K562 (cell line): ENCODE measurements at regions not wholly inside any gene's neighbourhood (a gene's known extent, or its start where the extent isn't known, plus 50 kb on each side); places are given as distances from the start of the nearest gene placed in this dataset.

Experiments used
- ATAC-seq: fragments of 200-7000 bp; cut with Tn5 transposase; 3 replicates; pipeline ENCODE4 v1.9.1; 2020; ENCODE audit warnings: moderate library complexity
- BruUV-seq: library from RNA; stranded (reverse); fragments of 400-500 nt; replicated peaks from 2 replicates; lab custom pipeline; 2021; lab: Mats Ljungman, UMichigan
- CTCF ChIA-PET: fragments of 300-600 bp; formaldehyde crosslinking; extraction: SDS; loops from one replicate; lab custom pipeline; 2021; ENCODE audit warnings: low intra/inter-chr PET ratio; lab: Yijun Ruan, JAX
- POLR2A ChIA-PET: fragments of 300-600, 350-650 bp; sonication (Branson Sonifier 250); formaldehyde crosslinking; extraction: SDS; loops from one replicate; lab custom pipeline; 2021; ENCODE audit warnings: antibody characterized with exemption, inconsistent platforms; lab: Yijun Ruan, JAX
- DNase-seq, 4 experiments: peaks; one replicate each; pipeline versions ENCODE4 v3.0.0 to v3.0.0-alpha.2; 2011 to 2018; ENCODE audit warnings: low spot score in 3 of 4, mixed read lengths in 3 of 4; ENCODE audit errors: extremely low read depth in 1 of 4
- FAIRE-seq: peaks from 2 replicates; lab custom pipeline; 2011; peaks lifted over from hg19 to GRCh38; lab: Jason Lieb, UNC
- H2AFZ ChIP-seq: 2 replicates; pipeline ENCODE4 v1.6.0; 2011; ENCODE audit warnings: low read depth, low read length, control low read depth, inconsistent platforms
- H3K27ac ChIP-seq: fragments of 200-600 bp; 3 replicates; pipeline ENCODE4 v1.8.0; 2011; ENCODE audit warnings: low read depth, mild to moderate bottlenecking, control low read depth, inconsistent platforms, low read length, moderate library complexity, mixed read lengths; ENCODE audit errors: extremely low read depth
- H3K27me3 ChIP-seq, 2 experiments: fragments of 300-600 bp in 1 of 2; 2 replicates in 1 of 2; 3 replicates in 1 of 2; pipeline versions ENCODE4 v1.6.0 to v1.8.0; 2011; ENCODE audit warnings: inconsistent platforms in 2 of 2, low read length in 2 of 2, mild to moderate bottlenecking in 1 of 2, mixed read lengths in 1 of 2, moderate library complexity in 1 of 2; ENCODE audit not compliant: control insufficient read depth in 2 of 2, insufficient read depth in 2 of 2
- H3K36me3 ChIP-seq: fragments of 300-600 bp; 3 replicates; pipeline ENCODE4 v1.8.0; 2011; ENCODE audit warnings: mild to moderate bottlenecking, low read length, inconsistent platforms; ENCODE audit not compliant: control insufficient read depth, insufficient read depth
- H3K4me1 ChIP-seq, 2 experiments: fragments of 200-600 bp in 1 of 2; replicated peaks in 1 of 2; 2 replicates in 1 of 2; 3 replicates in 1 of 2; pipeline versions ENCODE4 v1.5.1 to v1.8.0; 2011; ENCODE audit warnings: inconsistent platforms in 2 of 2, low read length in 2 of 2, mild to moderate bottlenecking in 1 of 2, mixed read lengths in 1 of 2, moderate library complexity in 1 of 2; ENCODE audit not compliant: control insufficient read depth in 2 of 2, insufficient read depth in 2 of 2
- H3K4me2 ChIP-seq: 2 replicates; pipeline ENCODE4 v1.6.1; 2011; ENCODE audit warnings: low read length, control low read depth, inconsistent platforms, mixed read lengths; ENCODE audit not compliant: insufficient read depth
- H3K4me3 ChIP-seq: fragments of 200-600 bp; sonication (generic), shearing (Covaris generic); 2 replicates; pipeline ENCODE4 v1.5.1; 2016; ENCODE audit warnings: control low read depth, inconsistent platforms
- H3K79me2 ChIP-seq: fragments of 200-600 bp; 3 replicates; pipeline ENCODE4 v1.8.0; 2011; ENCODE audit warnings: low read length, inconsistent platforms; ENCODE audit not compliant: control insufficient read depth, insufficient read depth
- H3K9ac ChIP-seq, 2 experiments: 2 replicates each; pipeline versions ENCODE4 v1.6.0 to v1.6.1; 2011; ENCODE audit warnings: low read depth in 2 of 2, low read length in 2 of 2, control low read depth in 1 of 2, inconsistent platforms in 1 of 2, mild to moderate bottlenecking in 1 of 2, mixed read lengths in 1 of 2; ENCODE audit not compliant: insufficient read depth in 1 of 2
- H3K9me1 ChIP-seq: one replicate; pipeline ENCODE4 v1.6.0; 2011; ENCODE audit warnings: inconsistent platforms, mild to moderate bottlenecking, low read length, moderate library complexity; ENCODE audit not compliant: control insufficient read depth, insufficient read depth
- H3K9me3 ChIP-seq: replicated peaks from 2 replicates; pipeline ENCODE4 v1.5.1; 2011; ENCODE audit warnings: low read depth, low read length, inconsistent platforms; ENCODE audit not compliant: control insufficient read depth, insufficient read depth
- H4K20me1 ChIP-seq: replicated peaks from 2 replicates; pipeline ENCODE4 v1.6.1; 2011; ENCODE audit warnings: low read length, inconsistent platforms, mixed read lengths; ENCODE audit not compliant: control insufficient read depth, insufficient read depth
- AFF1 ChIP-seq, 2 experiments: fragments of 450-650 bp; IDR thresholded peaks; 2 replicates each; pipeline ENCODE4 v1.6.1; 2018; ENCODE audit warnings: mild to moderate bottlenecking in 2 of 2, low read depth in 1 of 2; ENCODE audit not compliant: partially characterized antibody in 2 of 2
- HDAC3 ChIP-seq: fragments of 450-650 bp; IDR thresholded peaks from 2 replicates; pipeline ENCODE4 v1.6.1; 2018; ENCODE audit warnings: borderline replicate concordance, mild to moderate bottlenecking, moderate library complexity; ENCODE audit not compliant: partially characterized antibody
- MECOM ChIP-seq: fragments of 250-450 bp; sonication (Bioruptor Pico); IDR thresholded peaks from 2 replicates; pipeline ENCODE4 v1.8.0; 2022; ENCODE audit warnings: inconsistent platforms
- NFIX ChIP-seq: fragments of 250-450 bp; sonication (Bioruptor Pico); IDR thresholded peaks from 2 replicates; pipeline ENCODE4 v1.4.0; 2020; ENCODE audit warnings: low read depth, mild to moderate bottlenecking, moderate library complexity
- POLR3G ChIP-seq: IDR thresholded peaks from 2 replicates; pipeline ENCODE4 v1.6.1; 2011; ENCODE audit not compliant: insufficient read length, insufficient replicate concordance; ENCODE audit errors: extremely low read depth
- PTTG1 ChIP-seq: fragments of 450-650 bp; IDR thresholded peaks from 2 replicates; pipeline ENCODE4 v1.6.1; 2016; ENCODE audit warnings: low read depth, mild to moderate bottlenecking, missing genetic modification characterization, missing compliant biosample characterization
- SREBF1 ChIP-seq: fragments of 150-350 bp; IDR thresholded peaks from 2 replicates; pipeline ENCODE4 v1.6.1; 2014; ENCODE audit warnings: antibody characterized with exemption, low read depth, low read length, borderline replicate concordance
- ZKSCAN1 ChIP-seq: fragments of 150-350 bp; IDR thresholded peaks from 2 replicates; pipeline ENCODE4 v1.6.1; 2016; ENCODE audit warnings: low read depth, low read length
- WGBS: fragments of 100-300 bp; shearing (Covaris generic); methylation state at CpG from one replicate; pipeline ENCODE4 v1.1.6; 2016; ENCODE audit warnings: low coverage, mixed read lengths; ENCODE audit not compliant: insufficient coverage; ENCODE audit errors: missing lambda C conversion rate; 5-methylcytosine and 5-hydroxymethylcytosine counted together
- in situ Hi-C: fragments of 300-500 bp; cut with MboI; formaldehyde crosslinking; loops from 4 replicates; pipeline ENCODE4 v1.15.0; 2018; ENCODE audit warnings: inconsistent platforms, mixed read lengths
- intact Hi-C: fragments of 100-400 bp; cut with micrococcal nuclease; formaldehyde crosslinking; loops from 2 replicates; pipeline ENCODE4 v1.14.2; 2022

- Histone ChIP-seq H3K9ac (no peak overlapping the region), H3K4me3 (no peak overlapping the region), H3K4me2 (no peak overlapping the region), H3K79me2 (no peaks in the 10 kb centered on the region), H3K27me3 (no peaks in the 10 kb centered on the region), H2AFZ (no peak overlapping the region), H3K4me1 (no peaks in the 10 kb centered on the region), H4K20me1 (no peaks in the 10 kb centered on the region), H3K27ac (no peak overlapping the region), H3K9me3 (no peaks in the 10 kb centered on the region), H3K9me1 (no peaks in the 10 kb centered on the region)
- ATAC-seq (no peak), FAIRE-seq (no peak), DNase-seq (no peak)
- in situ Hi-C loops = no loop called here
- ChIA-PET POLR2A (no interaction called here), CTCF (no interaction called here)
- intact Hi-C loops = no loop called here
- TF ChIP-seq ZKSCAN1 = no peak
- TF ChIP-seq PTTG1 = no peak
- no peak for TF ChIP-seq MECOM
- no peak for TF ChIP-seq NFIX (CRISPR knock-in tag)
- TF ChIP-seq POLR3G = no peak
- no peak for TF ChIP-seq SREBF1
- TF ChIP-seq AFF1 (IDR thresholded peaks at IDR 0.05; ENCODE audit: low read depth in 1 of 2, partially characterized antibody in 2 of 2) = no peak
- no peak for TF ChIP-seq HDAC3
- TF ChIP-seq, all 486 proteins: peak for 0
- no peaks in the 10 kb centered on the region for H3K36me3 ChIP-seq
- no TSS peak for BruUV-seq
- WGBS = 0% methylated on average over 3 of the region's 4 CpGs
Observed at GRCh38 chr9:8053501-8053900, 253.9 kb upstream of the DMAC1 start.
